WTC11 (cell line): ENCODE measurements at regions not wholly inside any gene's neighbourhood (a gene's known extent, or its start where the extent isn't known, plus 50 kb on each side); places are given as distances from the start of the nearest gene placed in this dataset.

ENCODE experiments used
- ATAC-seq: fragments of 200-7000 bp; cut with Tn5 transposase; 2 replicates; pipeline ENCODE4 v1.10.0; 2021; ENCODE audit warnings: mild to moderate bottlenecking, moderate library complexity
- CTCF ChIA-PET: fragments of 300-600 bp; sonication (Branson Sonifier 250); formaldehyde crosslinking; loops from one replicate; lab custom pipeline; 2021; ENCODE audit warnings: antibody characterized with exemption; lab: Charles Lee
- POLR2A ChIA-PET: fragments of 350-600 bp; sonication (Branson Sonifier 250); formaldehyde crosslinking; loops from one replicate; lab custom pipeline; 2021; ENCODE audit warnings: antibody characterized with exemption; lab: Charles Lee
- DNase-seq: peaks from one replicate; pipeline ENCODE4 v3.0.0; 2021; ENCODE audit warnings: low spot score
- H3K27ac Mint-ChIP-seq: 2 replicates; pipeline ENCODE4 v1.8.0; 2021; ENCODE audit warnings: mixed read lengths
- H3K27me3 Mint-ChIP-seq: 2 replicates; pipeline ENCODE4 v1.8.0; 2021; ENCODE audit warnings: low read depth, mild to moderate bottlenecking, moderate library complexity, mixed read lengths
- H3K36me3 Mint-ChIP-seq: 2 replicates; pipeline ENCODE4 v1.8.0; 2021; ENCODE audit warnings: mixed read lengths
- H3K4me1 Mint-ChIP-seq: 2 replicates; pipeline ENCODE4 v1.8.0; 2022; ENCODE audit warnings: mixed read lengths
- H3K4me3 Mint-ChIP-seq: 2 replicates; pipeline ENCODE4 v1.8.0; 2021; ENCODE audit warnings: mild to moderate bottlenecking, moderate library complexity, mixed read lengths
- H3K9me3 Mint-ChIP-seq: 2 replicates; pipeline ENCODE4 v1.8.0; 2021; ENCODE audit warnings: mixed read lengths
- CREB1 ChIP-seq: sonication (generic); formaldehyde crosslinking; IDR thresholded peaks from 2 replicates; pipeline ENCODE4 v1.8.0; 2023; ENCODE audit warnings: mild to moderate bottlenecking, missing genetic modification reagents
- ETV6 ChIP-seq: sonication (generic); formaldehyde crosslinking; IDR thresholded peaks from 2 replicates; pipeline ENCODE4 v1.8.1; 2022; ENCODE audit warnings: mild to moderate bottlenecking, missing genetic modification reagents
- GABPB1 ChIP-seq: sonication (generic); formaldehyde crosslinking; IDR thresholded peaks from 2 replicates; pipeline ENCODE4 v1.8.1; 2023; ENCODE audit warnings: mild to moderate bottlenecking, missing genetic modification reagents
- GRHL2 ChIP-seq: fragments of 250-450 bp; sonication (Bioruptor Pico); IDR thresholded peaks from 2 replicates; pipeline ENCODE4 v1.8.0; 2022; ENCODE audit warnings: mild to moderate bottlenecking, moderate library complexity; ENCODE audit not compliant: insufficient replicate concordance, severe bottlenecking
- IRF2 ChIP-seq: sonication (generic); formaldehyde crosslinking; IDR thresholded peaks from 2 replicates; pipeline ENCODE4 v1.8.0; 2022; ENCODE audit warnings: low read depth, missing genetic modification reagents, borderline replicate concordance
- JAZF1 ChIP-seq: fragments of 250-450 bp; sonication (Bioruptor Pico); IDR thresholded peaks from 2 replicates; pipeline ENCODE4 v1.9.0; 2021; ENCODE audit warnings: moderate library complexity, mild to moderate bottlenecking, inconsistent platforms
- JUN ChIP-seq: sonication (generic); formaldehyde crosslinking; IDR thresholded peaks from 2 replicates; pipeline ENCODE4 v1.8.0; 2023; ENCODE audit warnings: mild to moderate bottlenecking, missing genetic modification reagents
- KAT7 ChIP-seq: sonication (generic); formaldehyde crosslinking; IDR thresholded peaks from 2 replicates; pipeline ENCODE4 v1.8.1; 2023; ENCODE audit warnings: missing genetic modification reagents, mild to moderate bottlenecking, borderline replicate concordance
- MXD4 ChIP-seq: fragments of 250-450 bp; sonication (Bioruptor Pico); IDR thresholded peaks from 2 replicates; pipeline ENCODE4 v1.8.0; 2021; ENCODE audit warnings: mild to moderate bottlenecking, moderate library complexity, borderline replicate concordance
- MYBL2 ChIP-seq: sonication (generic); formaldehyde crosslinking; IDR thresholded peaks from 2 replicates; pipeline ENCODE4 v1.8.1; 2023; ENCODE audit warnings: mild to moderate bottlenecking, moderate library complexity, missing genetic modification reagents
- NR1H2 ChIP-seq: sonication (generic); formaldehyde crosslinking; IDR thresholded peaks from 2 replicates; pipeline ENCODE4 v1.9.0; 2021; ENCODE audit warnings: mild to moderate bottlenecking, moderate library complexity, missing genetic modification reagents
- OVOL2 ChIP-seq: fragments of 250-450 bp; sonication (Bioruptor Pico); IDR thresholded peaks from 2 replicates; pipeline ENCODE4 v1.9.0; 2021; ENCODE audit warnings: mild to moderate bottlenecking, borderline replicate concordance
- PRRX2 ChIP-seq: fragments of 250-450 bp; sonication (Bioruptor Pico); IDR thresholded peaks from 2 replicates; pipeline ENCODE4 v1.8.0; 2021; ENCODE audit warnings: mild to moderate bottlenecking
- RORB ChIP-seq: fragments of 250-450 bp; sonication (Bioruptor Pico); IDR thresholded peaks from 2 replicates; pipeline ENCODE4 v1.9.0; 2021; ENCODE audit warnings: mild to moderate bottlenecking
- SMAD4 ChIP-seq: sonication (generic); formaldehyde crosslinking; IDR thresholded peaks from 2 replicates; pipeline ENCODE4 v1.8.0; 2022; ENCODE audit warnings: mild to moderate bottlenecking, missing genetic modification reagents
- SOX15 ChIP-seq: fragments of 250-450 bp; sonication (Bioruptor Pico); IDR thresholded peaks from 2 replicates; pipeline ENCODE4 v1.9.0; 2021; ENCODE audit warnings: mild to moderate bottlenecking
- ZBTB21 ChIP-seq: sonication (generic); formaldehyde crosslinking; IDR thresholded peaks from 2 replicates; pipeline ENCODE4 v1.8.1; 2023; ENCODE audit warnings: mild to moderate bottlenecking, missing genetic modification reagents, borderline replicate concordance
- ZNF396 ChIP-seq: fragments of 250-450 bp; sonication (Bioruptor Pico); IDR thresholded peaks from 2 replicates; pipeline ENCODE4 v1.8.0; 2021; ENCODE audit warnings: mild to moderate bottlenecking, moderate library complexity, borderline replicate concordance
- TF ChIP-seq, protein P1 (sequence below): sonication (generic); formaldehyde crosslinking; conservative IDR thresholded peaks from 2 replicates; pipeline ENCODE4 v1.8.1; 2023; ENCODE audit warnings: mild to moderate bottlenecking, low read depth, missing genetic modification reagents, moderate library complexity
- TF ChIP-seq, protein P2 (sequence below): fragments of 250-450 bp; sonication (Bioruptor Pico); IDR thresholded peaks from 2 replicates; pipeline ENCODE4 v1.9.0; 2021; ENCODE audit warnings: mild to moderate bottlenecking
- TF ChIP-seq, protein P3 (sequence below): sonication (generic); formaldehyde crosslinking; IDR thresholded peaks from 2 replicates; pipeline ENCODE4 v1.8.0; 2023; ENCODE audit warnings: mild to moderate bottlenecking, missing genetic modification reagents
- TF ChIP-seq, protein P4 (sequence below): sonication (generic); formaldehyde crosslinking; IDR thresholded peaks from 2 replicates; pipeline ENCODE4 v1.8.0; 2022; ENCODE audit warnings: mild to moderate bottlenecking, missing genetic modification reagents

DNA sequence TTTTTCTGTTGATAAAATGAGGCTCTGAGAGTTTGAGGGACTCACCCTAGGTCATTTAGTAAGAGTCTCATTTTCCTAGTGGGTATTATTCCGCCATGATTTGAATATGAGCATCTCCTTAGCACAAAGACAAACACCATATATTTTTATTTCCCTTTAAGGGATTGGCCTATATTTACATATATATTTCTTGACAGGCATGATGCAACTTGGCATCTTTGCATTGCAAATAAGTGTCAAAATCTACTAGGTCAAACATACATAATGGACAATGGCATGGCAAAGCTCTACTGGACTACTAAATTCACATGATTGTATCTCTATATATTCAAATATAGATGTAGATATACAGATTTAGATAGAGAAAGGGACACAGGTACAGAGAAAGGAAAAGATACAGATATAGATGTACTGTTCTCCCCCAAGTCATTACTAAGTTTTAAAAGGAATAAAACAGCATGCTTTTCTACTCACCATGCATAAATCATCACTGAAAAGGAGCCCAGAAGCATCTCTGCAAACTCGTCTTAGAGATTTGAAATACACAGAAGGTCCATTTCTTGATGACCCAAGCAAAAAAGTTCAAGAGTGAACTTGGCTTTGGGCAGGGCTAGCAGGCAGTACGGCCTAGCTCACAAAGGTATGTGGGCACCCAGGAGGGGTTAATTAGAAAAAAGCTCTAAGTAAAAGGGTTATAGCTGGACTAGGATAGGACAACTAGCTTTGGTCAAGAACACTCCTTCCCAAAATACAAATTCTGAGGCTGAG lies 495.8 kb downstream of the NTRK3 start:
- ChIA-PET POLR2A (no interaction called here), CTCF (no interaction called here)
- no peaks in the 10 kb centered on the region for H3K36me3 Mint-ChIP-seq
- peaks cover 18% of the 10 kb centered on the region for H3K4me1 Mint-ChIP-seq
- no peak overlapping the region for H3K27ac Mint-ChIP-seq
- ATAC-seq (no peak), DNase-seq (no peak)
- H3K9me3 Mint-ChIP-seq: no peaks in the 10 kb centered on the region; the same call in 1 of the 2 replicates
- H3K4me3 Mint-ChIP-seq: no peak overlapping the region
- no peaks in the 10 kb centered on the region for H3K27me3 Mint-ChIP-seq
- no peak for TF ChIP-seq MXD4 (CRISPR knock-in tag)
- TF ChIP-seq ETV6 (CRISPR knock-in tag): no peak
- no peak for TF ChIP-seq ZBTB21 (CRISPR knock-in tag)
- TF ChIP-seq MYBL2 (CRISPR knock-in tag): no peak
- no peak for TF ChIP-seq OVOL2 (CRISPR knock-in tag)
- TF ChIP-seq, protein P1, sequence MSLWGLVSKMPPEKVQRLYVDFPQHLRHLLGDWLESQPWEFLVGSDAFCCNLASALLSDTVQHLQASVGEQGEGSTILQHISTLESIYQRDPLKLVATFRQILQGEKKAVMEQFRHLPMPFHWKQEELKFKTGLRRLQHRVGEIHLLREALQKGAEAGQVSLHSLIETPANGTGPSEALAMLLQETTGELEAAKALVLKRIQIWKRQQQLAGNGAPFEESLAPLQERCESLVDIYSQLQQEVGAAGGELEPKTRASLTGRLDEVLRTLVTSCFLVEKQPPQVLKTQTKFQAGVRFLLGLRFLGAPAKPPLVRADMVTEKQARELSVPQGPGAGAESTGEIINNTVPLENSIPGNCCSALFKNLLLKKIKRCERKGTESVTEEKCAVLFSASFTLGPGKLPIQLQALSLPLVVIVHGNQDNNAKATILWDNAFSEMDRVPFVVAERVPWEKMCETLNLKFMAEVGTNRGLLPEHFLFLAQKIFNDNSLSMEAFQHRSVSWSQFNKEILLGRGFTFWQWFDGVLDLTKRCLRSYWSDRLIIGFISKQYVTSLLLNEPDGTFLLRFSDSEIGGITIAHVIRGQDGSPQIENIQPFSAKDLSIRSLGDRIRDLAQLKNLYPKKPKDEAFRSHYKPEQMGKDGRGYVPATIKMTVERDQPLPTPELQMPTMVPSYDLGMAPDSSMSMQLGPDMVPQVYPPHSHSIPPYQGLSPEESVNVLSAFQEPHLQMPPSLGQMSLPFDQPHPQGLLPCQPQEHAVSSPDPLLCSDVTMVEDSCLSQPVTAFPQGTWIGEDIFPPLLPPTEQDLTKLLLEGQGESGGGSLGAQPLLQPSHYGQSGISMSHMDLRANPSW (CRISPR knock-in tag): no peak
- TF ChIP-seq RORB (CRISPR knock-in tag): no peak
- TF ChIP-seq ZNF396 (CRISPR knock-in tag): no peak
- TF ChIP-seq IRF2 (CRISPR knock-in tag): no peak
- TF ChIP-seq, protein P2, sequence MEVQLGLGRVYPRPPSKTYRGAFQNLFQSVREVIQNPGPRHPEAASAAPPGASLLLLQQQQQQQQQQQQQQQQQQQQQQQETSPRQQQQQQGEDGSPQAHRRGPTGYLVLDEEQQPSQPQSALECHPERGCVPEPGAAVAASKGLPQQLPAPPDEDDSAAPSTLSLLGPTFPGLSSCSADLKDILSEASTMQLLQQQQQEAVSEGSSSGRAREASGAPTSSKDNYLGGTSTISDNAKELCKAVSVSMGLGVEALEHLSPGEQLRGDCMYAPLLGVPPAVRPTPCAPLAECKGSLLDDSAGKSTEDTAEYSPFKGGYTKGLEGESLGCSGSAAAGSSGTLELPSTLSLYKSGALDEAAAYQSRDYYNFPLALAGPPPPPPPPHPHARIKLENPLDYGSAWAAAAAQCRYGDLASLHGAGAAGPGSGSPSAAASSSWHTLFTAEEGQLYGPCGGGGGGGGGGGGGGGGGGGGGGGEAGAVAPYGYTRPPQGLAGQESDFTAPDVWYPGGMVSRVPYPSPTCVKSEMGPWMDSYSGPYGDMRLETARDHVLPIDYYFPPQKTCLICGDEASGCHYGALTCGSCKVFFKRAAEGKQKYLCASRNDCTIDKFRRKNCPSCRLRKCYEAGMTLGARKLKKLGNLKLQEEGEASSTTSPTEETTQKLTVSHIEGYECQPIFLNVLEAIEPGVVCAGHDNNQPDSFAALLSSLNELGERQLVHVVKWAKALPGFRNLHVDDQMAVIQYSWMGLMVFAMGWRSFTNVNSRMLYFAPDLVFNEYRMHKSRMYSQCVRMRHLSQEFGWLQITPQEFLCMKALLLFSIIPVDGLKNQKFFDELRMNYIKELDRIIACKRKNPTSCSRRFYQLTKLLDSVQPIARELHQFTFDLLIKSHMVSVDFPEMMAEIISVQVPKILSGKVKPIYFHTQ (CRISPR knock-in tag): no peak
- no peak for TF ChIP-seq KAT7 (CRISPR knock-in tag)
- TF ChIP-seq GRHL2 (CRISPR knock-in tag): no peak
- no peak for TF ChIP-seq NR1H2
- no peak for TF ChIP-seq SOX15
- no peak for TF ChIP-seq JAZF1
- TF ChIP-seq, protein P3, sequence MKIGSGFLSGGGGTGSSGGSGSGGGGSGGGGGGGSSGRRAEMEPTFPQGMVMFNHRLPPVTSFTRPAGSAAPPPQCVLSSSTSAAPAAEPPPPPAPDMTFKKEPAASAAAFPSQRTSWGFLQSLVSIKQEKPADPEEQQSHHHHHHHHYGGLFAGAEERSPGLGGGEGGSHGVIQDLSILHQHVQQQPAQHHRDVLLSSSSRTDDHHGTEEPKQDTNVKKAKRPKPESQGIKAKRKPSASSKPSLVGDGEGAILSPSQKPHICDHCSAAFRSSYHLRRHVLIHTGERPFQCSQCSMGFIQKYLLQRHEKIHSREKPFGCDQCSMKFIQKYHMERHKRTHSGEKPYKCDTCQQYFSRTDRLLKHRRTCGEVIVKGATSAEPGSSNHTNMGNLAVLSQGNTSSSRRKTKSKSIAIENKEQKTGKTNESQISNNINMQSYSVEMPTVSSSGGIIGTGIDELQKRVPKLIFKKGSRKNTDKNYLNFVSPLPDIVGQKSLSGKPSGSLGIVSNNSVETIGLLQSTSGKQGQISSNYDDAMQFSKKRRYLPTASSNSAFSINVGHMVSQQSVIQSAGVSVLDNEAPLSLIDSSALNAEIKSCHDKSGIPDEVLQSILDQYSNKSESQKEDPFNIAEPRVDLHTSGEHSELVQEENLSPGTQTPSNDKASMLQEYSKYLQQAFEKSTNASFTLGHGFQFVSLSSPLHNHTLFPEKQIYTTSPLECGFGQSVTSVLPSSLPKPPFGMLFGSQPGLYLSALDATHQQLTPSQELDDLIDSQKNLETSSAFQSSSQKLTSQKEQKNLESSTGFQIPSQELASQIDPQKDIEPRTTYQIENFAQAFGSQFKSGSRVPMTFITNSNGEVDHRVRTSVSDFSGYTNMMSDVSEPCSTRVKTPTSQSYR (CRISPR knock-in tag): no peak

DNA sequence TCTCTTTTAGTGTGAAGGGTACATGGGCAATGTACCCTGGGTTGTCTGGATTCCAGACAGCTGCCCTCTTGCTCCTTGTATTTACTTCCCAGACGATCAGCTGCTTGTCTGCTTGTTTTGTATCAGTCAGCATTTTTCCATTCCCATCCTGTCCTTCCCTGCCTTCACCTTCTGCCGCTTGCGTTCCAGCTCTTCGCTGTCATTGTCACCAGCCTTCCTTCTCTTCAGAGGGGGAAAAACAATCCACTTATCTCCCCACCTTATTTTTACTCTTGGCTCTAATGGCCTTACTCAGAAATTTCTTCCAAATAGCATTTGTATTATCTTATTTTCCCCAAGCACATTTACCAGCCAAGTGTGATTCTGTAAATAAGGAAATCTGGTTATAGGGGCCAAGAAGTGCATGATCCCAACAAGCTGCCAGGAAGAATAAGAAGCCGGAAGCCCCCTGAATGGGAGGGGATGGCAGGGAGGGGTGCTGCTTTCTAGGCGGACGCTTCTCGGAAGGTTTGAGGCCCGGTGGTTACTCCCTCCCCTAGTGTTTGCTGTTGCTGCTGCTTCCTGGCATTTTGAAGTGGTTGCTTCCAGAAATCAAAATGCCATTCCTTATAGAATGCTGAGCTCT lies 497.6 kb downstream of the NTRK3 start:
- H3K4me1 Mint-ChIP-seq: peaks cover 2% of the 10 kb centered on the region
- POLR2A ChIA-PET: interaction anchor here (0.5 kb wide), 1 partner anchor 20 kb away, joined by 3 read pairs; no protein-coding TSS in a partner anchor
- CTCF ChIA-PET: no interaction called here
- H3K27me3 Mint-ChIP-seq: no peaks in the 10 kb centered on the region; the same call in 1 of the 2 replicates
- no peaks in the 10 kb centered on the region for H3K36me3 Mint-ChIP-seq
- H3K9me3 Mint-ChIP-seq: no peaks in the 10 kb centered on the region
- no peak overlapping the region for H3K4me3 Mint-ChIP-seq
- no peak for DNase-seq
- no peak overlapping the region for H3K27ac Mint-ChIP-seq
- TF ChIP-seq, protein P4, sequence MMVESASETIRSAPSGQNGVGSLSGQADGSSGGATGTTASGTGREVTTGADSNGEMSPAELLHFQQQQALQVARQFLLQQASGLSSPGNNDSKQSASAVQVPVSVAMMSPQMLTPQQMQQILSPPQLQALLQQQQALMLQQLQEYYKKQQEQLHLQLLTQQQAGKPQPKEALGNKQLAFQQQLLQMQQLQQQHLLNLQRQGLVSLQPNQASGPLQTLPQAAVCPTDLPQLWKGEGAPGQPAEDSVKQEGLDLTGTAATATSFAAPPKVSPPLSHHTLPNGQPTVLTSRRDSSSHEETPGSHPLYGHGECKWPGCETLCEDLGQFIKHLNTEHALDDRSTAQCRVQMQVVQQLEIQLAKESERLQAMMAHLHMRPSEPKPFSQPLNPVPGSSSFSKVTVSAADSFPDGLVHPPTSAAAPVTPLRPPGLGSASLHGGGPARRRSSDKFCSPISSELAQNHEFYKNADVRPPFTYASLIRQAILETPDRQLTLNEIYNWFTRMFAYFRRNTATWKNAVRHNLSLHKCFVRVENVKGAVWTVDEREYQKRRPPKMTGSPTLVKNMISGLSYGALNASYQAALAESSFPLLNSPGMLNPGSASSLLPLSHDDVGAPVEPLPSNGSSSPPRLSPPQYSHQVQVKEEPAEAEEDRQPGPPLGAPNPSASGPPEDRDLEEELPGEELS (CRISPR knock-in tag): no peak
- TF ChIP-seq SMAD4: no peak
- no peak for TF ChIP-seq PRRX2 (CRISPR knock-in tag)
- TF ChIP-seq CREB1 (CRISPR knock-in tag): no peak
- TF ChIP-seq SOX15: no peak
- TF ChIP-seq JUN (CRISPR knock-in tag): no peak
- TF ChIP-seq GABPB1 (CRISPR knock-in tag): no peak
- TF ChIP-seq, all 79 proteins: peak for 0
- no peak for ATAC-seq
